Memory B cell (primary cell): ENCODE measurements at regions not wholly inside any gene's neighbourhood (a gene's known extent, or its start where the extent isn't known, plus 50 kb on each side); places are given as distances from the start of the nearest gene placed in this dataset.

Experiments used
- ATAC-seq: fragments of 150-1000 bp; cut with Tn5 transposase; 2 replicates; pipeline ENCODE4 v1.10.0; 2021; ENCODE audit warnings: low read depth, mild to moderate bottlenecking, moderate library complexity
- DNase-seq, 2 donors: peaks; one replicate each; pipeline ENCODE4 v3.0.0; 2022; ENCODE audit warnings: low spot score in 2 of 2
- H3K27ac Mint-ChIP-seq: one replicate; pipeline ENCODE4 v1.8.0; 2022; ENCODE audit warnings: mild to moderate bottlenecking, moderate library complexity, mixed read lengths
- H3K27me3 Mint-ChIP-seq: one replicate; pipeline ENCODE4 v1.8.0; 2022; ENCODE audit warnings: mixed read lengths
- H3K36me3 Mint-ChIP-seq: one replicate; pipeline ENCODE4 v1.8.0; 2022; ENCODE audit warnings: mild to moderate bottlenecking, mixed read lengths
- H3K4me1 Mint-ChIP-seq: one replicate; pipeline ENCODE4 v1.8.0; 2022; ENCODE audit warnings: mixed read lengths
- H3K4me3 Mint-ChIP-seq: one replicate; pipeline ENCODE4 v1.8.0; 2022; ENCODE audit warnings: mild to moderate bottlenecking, moderate library complexity, mixed read lengths
- H3K9me3 Mint-ChIP-seq: one replicate; pipeline ENCODE4 v1.8.0; 2022; ENCODE audit warnings: mixed read lengths

GRCh38 chr1:96538111-96538641 lies 183.4 kb upstream of the PTBP2 start:
- Mint-ChIP-seq H3K9me3 (peaks cover under 1% of the 10 kb centered on the region), H3K27me3 (no peaks in the 10 kb centered on the region), H3K4me1 (no peaks in the 10 kb centered on the region), H3K4me3 (no peak overlapping the region), H3K27ac (no peak overlapping the region), H3K36me3 (no peaks in the 10 kb centered on the region)
- no peak for ATAC-seq
- no peak for DNase-seq

GRCh38 chr1:96538883-96539282 lies 182.7 kb upstream of the PTBP2 start:
- Mint-ChIP-seq H3K27me3 (no peaks in the 10 kb centered on the region), H3K9me3 (no peaks in the 10 kb centered on the region), H3K27ac (no peak overlapping the region), H3K4me1 (no peaks in the 10 kb centered on the region), H3K36me3 (no peaks in the 10 kb centered on the region), H3K4me3 (no peak overlapping the region)
- ATAC-seq (no peak), DNase-seq (no peak)

- DNase-seq (no peak), ATAC-seq (no peak)
- no peaks in the 10 kb centered on the region for H3K9me3 Mint-ChIP-seq
- H3K27me3 Mint-ChIP-seq: no peaks in the 10 kb centered on the region
- H3K27ac Mint-ChIP-seq: no peak overlapping the region
- no peaks in the 10 kb centered on the region for H3K36me3 Mint-ChIP-seq
- H3K4me3 Mint-ChIP-seq: no peak overlapping the region
- H3K4me1 Mint-ChIP-seq: no peaks in the 10 kb centered on the region
Measured at GRCh38 chr1:96541491-96541890, 180.1 kb upstream of the PTBP2 start.

GRCh38 chr1:96544051-96544830 lies 177.3 kb upstream of the PTBP2 start:
- Mint-ChIP-seq H3K4me1 (no peaks in the 10 kb centered on the region), H3K27ac (no peak overlapping the region), H3K4me3 (no peak overlapping the region), H3K27me3 (no peaks in the 10 kb centered on the region), H3K36me3 (no peaks in the 10 kb centered on the region), H3K9me3 (no peaks in the 10 kb centered on the region)
- no peak for DNase-seq
- ATAC-seq: no peak

GRCh38 chr1:96544831-96545221 lies 176.8 kb upstream of the PTBP2 start:
- Mint-ChIP-seq H3K9me3 (no peaks in the 10 kb centered on the region), H3K36me3 (no peaks in the 10 kb centered on the region), H3K27ac (no peak overlapping the region), H3K4me1 (no peaks in the 10 kb centered on the region), H3K4me3 (no peak overlapping the region), H3K27me3 (no peaks in the 10 kb centered on the region)
- no peak for ATAC-seq
- DNase-seq: no peak

GRCh38 chr1:96545935-96546656 lies 175.5 kb upstream of the PTBP2 start:
- no peaks in the 10 kb centered on the region for H3K9me3 Mint-ChIP-seq
- no peaks in the 10 kb centered on the region for H3K27me3 Mint-ChIP-seq
- DNase-seq (no peak), ATAC-seq (no peak)
- H3K4me3 Mint-ChIP-seq: no peak overlapping the region
- no peak overlapping the region for H3K27ac Mint-ChIP-seq
- no peaks in the 10 kb centered on the region for H3K36me3 Mint-ChIP-seq
- no peaks in the 10 kb centered on the region for H3K4me1 Mint-ChIP-seq

GRCh38 chr1:96550061-96550460 lies 171.5 kb upstream of the PTBP2 start:
- Mint-ChIP-seq H3K27ac (no peak overlapping the region), H3K4me1 (no peaks in the 10 kb centered on the region), H3K27me3 (no peaks in the 10 kb centered on the region), H3K36me3 (no peaks in the 10 kb centered on the region), H3K4me3 (no peak overlapping the region), H3K9me3 (no peaks in the 10 kb centered on the region)
- DNase-seq: no peak
- ATAC-seq: no peak

- Mint-ChIP-seq H3K36me3 (no peaks in the 10 kb centered on the region), H3K27me3 (no peaks in the 10 kb centered on the region), H3K4me1 (no peaks in the 10 kb centered on the region), H3K4me3 (no peak overlapping the region), H3K9me3 (no peaks in the 10 kb centered on the region), H3K27ac (no peak overlapping the region)
- ATAC-seq (no peak), DNase-seq (no peak)
Measured at GRCh38 chr1:96552451-96552850, 169.1 kb upstream of the PTBP2 start.

GRCh38 chr1:96553811-96554210 lies 167.8 kb upstream of the PTBP2 start:
- Mint-ChIP-seq H3K4me1 (no peaks in the 10 kb centered on the region), H3K9me3 (no peaks in the 10 kb centered on the region), H3K27ac (no peak overlapping the region), H3K27me3 (no peaks in the 10 kb centered on the region), H3K4me3 (no peak overlapping the region), H3K36me3 (no peaks in the 10 kb centered on the region)
- no peak for ATAC-seq
- DNase-seq: no peak

GRCh38 chr1:96554364-96554763 lies 167.2 kb upstream of the PTBP2 start:
- H3K27me3 Mint-ChIP-seq: no peaks in the 10 kb centered on the region
- ATAC-seq (no peak), DNase-seq (no peak)
- H3K4me1 Mint-ChIP-seq: no peaks in the 10 kb centered on the region
- H3K27ac Mint-ChIP-seq: no peak overlapping the region
- no peak overlapping the region for H3K4me3 Mint-ChIP-seq
- no peaks in the 10 kb centered on the region for H3K36me3 Mint-ChIP-seq
- H3K9me3 Mint-ChIP-seq: no peaks in the 10 kb centered on the region

GRCh38 chr1:96557336-96557735 lies 164.2 kb upstream of the PTBP2 start:
- no peak overlapping the region for H3K4me3 Mint-ChIP-seq
- H3K9me3 Mint-ChIP-seq: no peaks in the 10 kb centered on the region
- no peaks in the 10 kb centered on the region for H3K36me3 Mint-ChIP-seq
- DNase-seq (no peak), ATAC-seq (no peak)
- no peak overlapping the region for H3K27ac Mint-ChIP-seq
- no peaks in the 10 kb centered on the region for H3K27me3 Mint-ChIP-seq
- no peaks in the 10 kb centered on the region for H3K4me1 Mint-ChIP-seq

GRCh38 chr1:96558635-96559034 lies 162.9 kb upstream of the PTBP2 start:
- Mint-ChIP-seq H3K4me1 (no peaks in the 10 kb centered on the region), H3K27me3 (no peaks in the 10 kb centered on the region), H3K36me3 (no peaks in the 10 kb centered on the region), H3K9me3 (no peaks in the 10 kb centered on the region), H3K27ac (no peak overlapping the region), H3K4me3 (no peak overlapping the region)
- no peak for ATAC-seq
- DNase-seq: no peak

GRCh38 chr1:96559181-96559580 lies 162.4 kb upstream of the PTBP2 start:
- Mint-ChIP-seq H3K27ac (no peak overlapping the region), H3K9me3 (no peaks in the 10 kb centered on the region), H3K4me1 (no peaks in the 10 kb centered on the region), H3K27me3 (no peaks in the 10 kb centered on the region), H3K36me3 (no peaks in the 10 kb centered on the region), H3K4me3 (no peak overlapping the region)
- ATAC-seq: no peak
- DNase-seq: no peak

- no peak overlapping the region for H3K27ac Mint-ChIP-seq
- no peaks in the 10 kb centered on the region for H3K27me3 Mint-ChIP-seq
- no peaks in the 10 kb centered on the region for H3K4me1 Mint-ChIP-seq
- H3K9me3 Mint-ChIP-seq: no peaks in the 10 kb centered on the region
- DNase-seq (no peak), ATAC-seq (no peak)
- no peak overlapping the region for H3K4me3 Mint-ChIP-seq
- H3K36me3 Mint-ChIP-seq: no peaks in the 10 kb centered on the region
Measured at GRCh38 chr1:96559707-96560596, 161.6 kb upstream of the PTBP2 start.
